ENCODE measurements at regions not wholly inside any gene's neighbourhood (a gene's known extent, or its start where the extent isn't known, plus 50 kb on each side); places are given as distances from the start of the nearest gene placed in this dataset.

DNA sequence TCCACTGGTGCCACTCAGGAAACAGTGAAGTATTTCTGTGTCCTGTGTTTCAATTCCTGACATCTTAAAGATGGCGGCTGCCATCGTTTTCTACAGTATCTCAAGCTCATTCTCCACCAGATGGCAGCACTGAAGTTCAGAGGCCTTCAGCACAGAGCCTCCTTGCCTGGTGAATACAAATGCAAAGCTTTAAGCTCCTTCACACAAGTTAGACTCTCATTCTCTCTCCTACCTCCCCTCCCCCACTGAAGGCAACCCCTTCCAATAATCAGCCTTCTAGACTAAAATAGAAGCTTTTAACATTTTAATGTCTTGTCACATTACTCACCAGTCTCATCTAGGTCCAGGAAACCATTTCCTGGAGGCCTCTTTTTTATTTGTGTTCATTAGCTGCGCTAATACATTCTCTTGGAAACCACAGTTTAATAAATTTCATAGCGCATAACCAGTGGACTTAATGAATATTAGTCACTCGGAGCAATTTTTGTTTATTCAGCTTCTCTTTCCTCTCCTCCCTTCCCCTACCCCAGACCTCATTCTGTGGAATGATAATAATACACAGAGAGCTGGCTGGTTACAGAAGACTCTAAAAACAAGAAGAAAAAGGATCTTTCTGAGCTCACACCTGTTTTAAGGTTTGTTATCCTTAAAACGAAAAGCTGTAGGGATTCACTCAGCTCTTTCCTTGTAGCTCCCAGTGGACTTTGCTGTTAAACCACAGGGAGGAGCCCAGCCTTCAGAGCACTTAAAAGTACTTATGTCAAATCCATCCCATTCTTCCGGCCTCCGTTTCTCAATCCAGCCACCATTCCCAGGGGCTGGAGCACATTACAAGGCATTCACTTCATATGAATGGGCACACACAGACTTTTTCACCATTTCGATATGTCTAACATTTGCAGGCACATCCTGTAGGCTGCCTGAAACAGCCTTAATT lies 384.9 kb downstream of the HLX start:
- H3K4me1 ChIP-seq: no peaks in the 10 kb centered on the region
- no peaks in the 10 kb centered on the region for H3K27me3 ChIP-seq
- TF ChIP-seq, protein P1, sequence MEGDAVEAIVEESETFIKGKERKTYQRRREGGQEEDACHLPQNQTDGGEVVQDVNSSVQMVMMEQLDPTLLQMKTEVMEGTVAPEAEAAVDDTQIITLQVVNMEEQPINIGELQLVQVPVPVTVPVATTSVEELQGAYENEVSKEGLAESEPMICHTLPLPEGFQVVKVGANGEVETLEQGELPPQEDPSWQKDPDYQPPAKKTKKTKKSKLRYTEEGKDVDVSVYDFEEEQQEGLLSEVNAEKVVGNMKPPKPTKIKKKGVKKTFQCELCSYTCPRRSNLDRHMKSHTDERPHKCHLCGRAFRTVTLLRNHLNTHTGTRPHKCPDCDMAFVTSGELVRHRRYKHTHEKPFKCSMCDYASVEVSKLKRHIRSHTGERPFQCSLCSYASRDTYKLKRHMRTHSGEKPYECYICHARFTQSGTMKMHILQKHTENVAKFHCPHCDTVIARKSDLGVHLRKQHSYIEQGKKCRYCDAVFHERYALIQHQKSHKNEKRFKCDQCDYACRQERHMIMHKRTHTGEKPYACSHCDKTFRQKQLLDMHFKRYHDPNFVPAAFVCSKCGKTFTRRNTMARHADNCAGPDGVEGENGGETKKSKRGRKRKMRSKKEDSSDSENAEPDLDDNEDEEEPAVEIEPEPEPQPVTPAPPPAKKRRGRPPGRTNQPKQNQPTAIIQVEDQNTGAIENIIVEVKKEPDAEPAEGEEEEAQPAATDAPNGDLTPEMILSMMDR (IDR thresholded peaks at IDR 0.05): peak in 5 of 7 experiments; percentile 10 to 43 (median 37)
- TF ChIP-seq POLR2A (IDR thresholded peaks at IDR 0.05): no peak
- ATAC-seq: peak; percentile 56
- no peak overlapping the region for H3K27ac ChIP-seq
- intact Hi-C loops (cut with DNase I): no loop called here
- H3K4me3 ChIP-seq: no peak overlapping the region
- no peaks in the 10 kb centered on the region for H3K36me3 ChIP-seq (replicated peaks in 1 of 2; ENCODE audit: insufficient read depth in 1 of 2, low read depth in 2 of 2)
- DNase-seq: peak; percentile 36 to 72 (median 50)
- H3K9me3 ChIP-seq: no peaks in the 10 kb centered on the region
- 77 to 83% methylated on average over 9 of the region's 9 CpGs for WGBS, 2 donors

DNA sequence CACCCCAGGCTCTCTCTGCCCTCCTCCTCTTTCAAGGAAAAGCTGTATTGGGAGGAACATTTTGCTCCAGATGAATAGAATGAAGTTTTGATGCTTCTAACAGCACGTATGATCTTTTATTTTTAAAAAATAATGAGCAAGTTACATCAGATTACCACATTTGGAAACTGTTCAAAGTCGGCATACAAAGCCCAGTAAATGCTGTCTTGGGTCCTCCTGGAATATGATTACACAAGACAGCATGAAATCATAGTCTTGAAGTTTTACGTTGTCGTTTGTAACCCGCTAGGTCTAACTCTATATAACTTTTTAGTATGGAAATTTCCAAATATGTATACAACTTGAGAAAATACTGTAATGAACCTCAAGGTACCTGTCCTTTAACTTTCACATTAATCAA lies 385.6 kb downstream of the HLX start:
- DNase-seq: no peak
- H3K9me3 ChIP-seq: no peaks in the 10 kb centered on the region
- 53% methylated on average over 5 of the region's 5 CpGs for WGBS, 2 donors
- no peaks in the 10 kb centered on the region for H3K27me3 ChIP-seq
- H3K27ac ChIP-seq: no peak overlapping the region
- H3K36me3 ChIP-seq (replicated peaks in 1 of 2; ENCODE audit: insufficient read depth in 1 of 2, low read depth in 2 of 2): no peaks in the 10 kb centered on the region
- TF ChIP-seq, protein P1 (IDR thresholded peaks at IDR 0.05): no peak
- no peak for TF ChIP-seq POLR2A (IDR thresholded peaks at IDR 0.05)
- ATAC-seq: no peak
- intact Hi-C loops (cut with DNase I): no loop called here
- H3K4me1 ChIP-seq: no peaks in the 10 kb centered on the region
- H3K4me3 ChIP-seq: no peak overlapping the region

DNA sequence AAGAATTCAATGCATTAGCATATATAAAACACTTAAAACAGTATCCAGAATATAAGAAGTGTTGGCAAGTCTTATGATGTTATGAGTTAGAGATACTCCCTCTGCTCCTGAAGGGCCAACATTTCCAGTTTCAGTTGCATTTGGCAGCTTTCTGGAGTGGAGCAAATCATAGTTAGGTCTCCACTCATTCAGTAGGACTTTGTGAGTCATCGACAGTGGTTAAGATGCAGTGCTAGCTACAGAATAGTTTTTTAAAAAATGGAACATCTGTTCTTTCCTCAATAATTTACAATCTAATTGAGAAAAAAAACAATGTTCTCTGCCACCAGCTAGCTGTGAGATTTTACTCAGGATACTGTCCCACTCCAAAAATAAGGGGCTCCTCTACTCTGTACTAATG lies 389.1 kb downstream of the HLX start:
- intact Hi-C loops (cut with DNase I): no loop called here
- no peak for ATAC-seq
- 74 to 87% methylated on average over 1 of the region's 1 CpG for WGBS, 2 donors
- Histone ChIP-seq H3K27ac (no peak overlapping the region), H3K9me3 (no peaks in the 10 kb centered on the region), H3K4me1 (no peaks in the 10 kb centered on the region), H3K36me3 (replicated peaks in 1 of 2; ENCODE audit: insufficient read depth in 1 of 2, low read depth in 2 of 2) (no peaks in the 10 kb centered on the region), H3K27me3 (no peaks in the 10 kb centered on the region), H3K4me3 (no peak overlapping the region)
- TF ChIP-seq, protein P1 (IDR thresholded peaks at IDR 0.05): no peak
- TF ChIP-seq POLR2A (IDR thresholded peaks at IDR 0.05): no peak
- no peak for DNase-seq

DNA sequence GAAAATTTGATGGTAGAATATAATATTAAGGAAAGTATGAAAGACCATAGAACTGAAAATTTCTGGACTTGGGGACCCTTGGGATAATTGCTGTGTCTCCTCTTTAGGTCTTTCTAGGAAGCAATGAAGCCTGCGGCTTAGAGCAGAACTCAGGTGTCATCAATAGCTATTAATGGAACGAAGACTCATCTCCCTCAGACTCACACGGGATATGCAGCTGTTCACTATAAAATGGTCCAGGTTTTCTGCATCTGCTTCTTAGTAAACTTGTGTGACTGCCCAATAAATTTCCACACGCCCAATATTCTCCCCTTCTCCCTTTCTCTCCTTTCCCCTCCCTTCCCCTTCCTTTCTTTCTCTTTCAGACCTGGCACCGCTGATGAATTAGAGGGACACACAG lies 392.5 kb downstream of the HLX start:
- 63 to 65% methylated on average over 5 of the region's 5 CpGs for WGBS, 2 donors
- Histone ChIP-seq H3K9me3 (no peaks in the 10 kb centered on the region), H3K27me3 (no peaks in the 10 kb centered on the region), H3K4me3 (no peak overlapping the region), H3K4me1 (no peaks in the 10 kb centered on the region), H3K36me3 (replicated peaks in 1 of 2; ENCODE audit: insufficient read depth in 1 of 2, low read depth in 2 of 2) (no peaks in the 10 kb centered on the region), H3K27ac (no peak overlapping the region)
- no peak for DNase-seq
- no peak for TF ChIP-seq POLR2A (IDR thresholded peaks at IDR 0.05)
- TF ChIP-seq, protein P1 (IDR thresholded peaks at IDR 0.05): no peak
- intact Hi-C loops (cut with DNase I): no loop called here
- no peak for ATAC-seq

DNA sequence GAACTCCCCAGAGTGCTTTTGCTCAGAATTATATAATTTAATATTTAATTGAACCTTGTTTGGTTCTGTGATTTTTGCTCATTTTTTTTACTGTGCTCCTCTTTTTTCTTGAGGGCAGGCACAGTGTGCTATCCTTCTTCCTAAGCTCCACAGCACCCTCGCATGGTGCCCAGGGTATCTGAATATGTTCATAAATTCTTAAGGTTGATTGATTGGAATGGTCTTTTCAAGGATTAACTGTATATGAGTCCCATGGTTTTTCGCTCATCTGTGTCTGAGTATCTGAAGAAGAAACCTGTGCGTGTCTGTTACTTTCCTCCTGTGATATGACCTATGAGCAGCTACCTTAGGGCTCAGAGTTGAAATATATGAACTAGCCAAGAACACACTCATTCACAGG lies 393.7 kb downstream of the HLX start:
- WGBS, 2 donors: 59 to 67% methylated on average over 3 of the region's 3 CpGs
- Histone ChIP-seq H3K4me3 (no peak overlapping the region), H3K36me3 (replicated peaks in 1 of 2; ENCODE audit: insufficient read depth in 1 of 2, low read depth in 2 of 2) (no peaks in the 10 kb centered on the region), H3K27ac (no peak overlapping the region), H3K9me3 (no peaks in the 10 kb centered on the region), H3K4me1 (no peaks in the 10 kb centered on the region), H3K27me3 (no peaks in the 10 kb centered on the region)
- intact Hi-C loops (cut with DNase I): no loop called here
- TF ChIP-seq, protein P1 (IDR thresholded peaks at IDR 0.05): peak in 4 of 7 experiments; percentile 19 to 50 (median 31)
- TF ChIP-seq POLR2A (IDR thresholded peaks at IDR 0.05): no peak
- ATAC-seq (no peak), DNase-seq (peak in 3 of 4 donors; percentile 16 to 47 (median 17))

All from body of pancreas (tissue), 4 donors.